CD14-positive monocyte (primary cell): ENCODE measurements at regions not wholly inside any gene's neighbourhood (a gene's known extent, or its start where the extent isn't known, plus 50 kb on each side); places are given as distances from the start of the nearest gene placed in this dataset.

ENCODE experiments used
- DNase-seq, 3 donors: peaks; one replicate each; pipeline ENCODE4 v3.0.0-alpha.2; 2011 to 2022
- H2AFZ ChIP-seq: 2 replicates; pipeline ENCODE4 v1.6.0; 2012; ENCODE audit warnings: mild to moderate bottlenecking, low read depth, low read length, inconsistent platforms; ENCODE audit not compliant: insufficient read depth, poor library complexity, severe bottlenecking
- H3K27ac ChIP-seq, 2 donors: 1 replicate in 1 of 2; 2 replicates in 1 of 2; pipeline ENCODE4 v1.5.1; 2012 to 2013; ENCODE audit warnings: low read length in 2 of 2, control low read depth in 1 of 2, inconsistent platforms in 1 of 2, low read depth in 1 of 2, mild to moderate bottlenecking in 1 of 2
- H3K27me3 ChIP-seq, 2 donors: one replicate each; pipeline versions ENCODE4 v1.6.0 to v1.6.1; 2011 to 2013; ENCODE audit warnings: low read length in 2 of 2; ENCODE audit not compliant: control insufficient read depth in 2 of 2, insufficient read depth in 2 of 2
- H3K36me3 ChIP-seq, 2 donors: replicated peaks in 1 of 2; 1 replicate in 1 of 2; 2 replicates in 1 of 2; pipeline versions ENCODE4 v1.5.1 to v1.6.1; 2012 to 2013; ENCODE audit warnings: low read length in 2 of 2, control low read depth in 1 of 2, inconsistent platforms in 1 of 2, mild to moderate bottlenecking in 1 of 2; ENCODE audit not compliant: insufficient read depth in 2 of 2, control insufficient read depth in 1 of 2
- H3K4me1 ChIP-seq, 2 donors: 1 replicate in 1 of 2; 2 replicates in 1 of 2; pipeline versions ENCODE4 v1.5.1 to v1.6.1; 2012 to 2013; ENCODE audit warnings: low read length in 2 of 2, control low read depth in 1 of 2, inconsistent platforms in 1 of 2, mild to moderate bottlenecking in 1 of 2, moderate library complexity in 1 of 2; ENCODE audit not compliant: insufficient read depth in 2 of 2, control insufficient read depth in 1 of 2
- H3K4me2 ChIP-seq: replicated peaks from 2 replicates; pipeline ENCODE3; 2012; ENCODE audit warnings: low read length, moderate library complexity, mild to moderate bottlenecking; ENCODE audit not compliant: poor library complexity, severe bottlenecking; ENCODE audit errors: extremely low read depth
- H3K4me3 ChIP-seq, 3 experiments: fragments of 200-600 bp in 1 of 3; sonication (generic) in 1 of 3; replicated peaks in 1 of 3; 1 replicate in 2 of 3; 2 replicates in 1 of 3; pipeline ENCODE4 v1.5.1; 2011 to 2013; ENCODE audit warnings: low read length in 3 of 3, mild to moderate bottlenecking in 3 of 3, control low read depth in 2 of 3, low read depth in 2 of 3, inconsistent platforms in 1 of 3, moderate library complexity in 1 of 3
- H3K79me2 ChIP-seq: 2 replicates; pipeline ENCODE4 v1.6.0; 2012; ENCODE audit warnings: mild to moderate bottlenecking, control low read depth, inconsistent platforms, low read length, moderate library complexity; ENCODE audit not compliant: insufficient read depth
- H3K9ac ChIP-seq: 2 replicates; pipeline ENCODE4 v1.6.0; 2017; ENCODE audit warnings: low read length, mild to moderate bottlenecking; ENCODE audit not compliant: insufficient read depth, poor library complexity, severe bottlenecking
- H3K9me3 ChIP-seq, 2 donors: replicated peaks in 1 of 2; 1 replicate in 1 of 2; 2 replicates in 1 of 2; pipeline versions ENCODE4 v1.5.1 to v1.6.1; 2012 to 2013; ENCODE audit warnings: low read length in 2 of 2, control low read depth in 1 of 2; ENCODE audit not compliant: control insufficient read depth in 1 of 2, insufficient read depth in 1 of 2
- H4K20me1 ChIP-seq: 2 replicates; pipeline ENCODE4 v1.6.0; 2012; ENCODE audit warnings: mild to moderate bottlenecking, low read length, control low read depth, moderate library complexity; ENCODE audit not compliant: insufficient read depth
- H3K27ac Mint-ChIP-seq, 7 donors: one replicate each; pipeline ENCODE4 v1.8.0; 2020; ENCODE audit warnings: mild to moderate bottlenecking in 7 of 7, mixed read lengths in 7 of 7, moderate library complexity in 6 of 7, inconsistent platforms in 2 of 7
- H3K27me3 Mint-ChIP-seq, 3 donors: one replicate each; pipeline ENCODE4 v1.8.0; 2021 to 2022; ENCODE audit warnings: low read depth in 3 of 3, mild to moderate bottlenecking in 3 of 3, mixed read lengths in 3 of 3, moderate library complexity in 3 of 3, inconsistent platforms in 1 of 3
- H3K36me3 Mint-ChIP-seq, 2 donors: one replicate each; pipeline ENCODE4 v1.8.0; 2020; ENCODE audit warnings: mixed read lengths in 2 of 2, inconsistent platforms in 1 of 2, mild to moderate bottlenecking in 1 of 2
- H3K4me1 Mint-ChIP-seq: one replicate; pipeline ENCODE4 v1.8.0; 2020; ENCODE audit warnings: mild to moderate bottlenecking, mixed read lengths
- H3K4me3 Mint-ChIP-seq, 2 donors: one replicate each; pipeline ENCODE4 v1.8.0; 2020; ENCODE audit warnings: mild to moderate bottlenecking in 2 of 2, mixed read lengths in 2 of 2, moderate library complexity in 1 of 2
- H3K9me3 Mint-ChIP-seq, 7 donors: one replicate each; pipeline ENCODE4 v1.8.0; 2020 to 2022; ENCODE audit warnings: mixed read lengths in 7 of 7, mild to moderate bottlenecking in 6 of 7, moderate library complexity in 6 of 7, inconsistent platforms in 2 of 7
- CTCF ChIP-seq: fragments of 200-600 bp; IDR thresholded peaks from one replicate; pipeline ENCODE4 v1.8.0; 2022; ENCODE audit warnings: antibody characterized with exemption, mild to moderate bottlenecking
- WGBS: methylation state at CpG from one replicate; pipeline ENCODE4 v1.1.5; 2013; ENCODE audit warnings: missing lambda C conversion rate; ENCODE audit not compliant: insufficient coverage; 5-methylcytosine and 5-hydroxymethylcytosine counted together
- intact Hi-C, 2 donors: fragments of 100-400 bp; cut with micrococcal nuclease; formaldehyde crosslinking; loops; one replicate each; pipeline versions ENCODE4 v1.15.0 to v1.15.1; 2023

GRCh38 chr5:136491806-136492205, 126.5 kb upstream of the TRPC7 start:
- H3K9ac ChIP-seq, result no peak overlapping the region
- intact Hi-C loops, result no loop called here
- Mint-ChIP-seq H3K4me1 (no peaks in the 10 kb centered on the region), H3K27ac (no peak overlapping the region), H3K9me3 (peaks cover 0 to 8% (median 4%) of the 10 kb centered on the region in 7 donors), H3K27me3 (no peaks in the 10 kb centered on the region), H3K4me3 (no peak overlapping the region), H3K36me3 (no peaks in the 10 kb centered on the region)
- H3K27me3 ChIP-seq, result no peaks in the 10 kb centered on the region
- no peak overlapping the region for H3K4me2 ChIP-seq
- H3K79me2 ChIP-seq, result no peaks in the 10 kb centered on the region
- H3K9me3 ChIP-seq, result no peaks in the 10 kb centered on the region
- H3K4me3 ChIP-seq, result no peak overlapping the region
- no peak overlapping the region for H2AFZ ChIP-seq
- no peaks in the 10 kb centered on the region for H3K4me1 ChIP-seq
- no peaks in the 10 kb centered on the region for H4K20me1 ChIP-seq
- no peaks in the 10 kb centered on the region for H3K36me3 ChIP-seq
- no peak overlapping the region for H3K27ac ChIP-seq
- WGBS, result 100% methylated on average over 1 of the region's 3 CpGs
- no peak for DNase-seq
- no peak for TF ChIP-seq CTCF

- Histone ChIP-seq H3K36me3 (no peaks in the 10 kb centered on the region), H3K27me3 (no peaks in the 10 kb centered on the region), H3K27ac (no peak overlapping the region), H3K4me1 (no peaks in the 10 kb centered on the region), H3K79me2 (no peaks in the 10 kb centered on the region), H3K9me3 (no peaks in the 10 kb centered on the region), H4K20me1 (no peaks in the 10 kb centered on the region), H3K4me2 (no peak overlapping the region), H2AFZ (no peak overlapping the region), H3K9ac (no peak overlapping the region), H3K4me3 (no peak overlapping the region)
- WGBS, result 71% methylated on average over 1 of the region's 3 CpGs
- intact Hi-C loops, result no loop called here
- no peaks in the 10 kb centered on the region for H3K36me3 Mint-ChIP-seq
- no peak overlapping the region for H3K27ac Mint-ChIP-seq
- TF ChIP-seq CTCF, result no peak
- no peak overlapping the region for H3K4me3 Mint-ChIP-seq
- peaks cover 0 to 1% (median 0%) of the 10 kb centered on the region in 3 donors for H3K27me3 Mint-ChIP-seq
- H3K4me1 Mint-ChIP-seq, result no peaks in the 10 kb centered on the region
- peaks cover 0 to 2% (median 0%) of the 10 kb centered on the region in 7 donors for H3K9me3 Mint-ChIP-seq
- DNase-seq, result no peak
Measured at GRCh38 chr5:136484808-136485325, 119.5 kb upstream of the TRPC7 start.
